ENCODE measurements at regions not wholly inside any gene's neighbourhood (a gene's known extent, or its start where the extent isn't known, plus 50 kb on each side); places are given as distances from the start of the nearest gene placed in this dataset.

DNA sequence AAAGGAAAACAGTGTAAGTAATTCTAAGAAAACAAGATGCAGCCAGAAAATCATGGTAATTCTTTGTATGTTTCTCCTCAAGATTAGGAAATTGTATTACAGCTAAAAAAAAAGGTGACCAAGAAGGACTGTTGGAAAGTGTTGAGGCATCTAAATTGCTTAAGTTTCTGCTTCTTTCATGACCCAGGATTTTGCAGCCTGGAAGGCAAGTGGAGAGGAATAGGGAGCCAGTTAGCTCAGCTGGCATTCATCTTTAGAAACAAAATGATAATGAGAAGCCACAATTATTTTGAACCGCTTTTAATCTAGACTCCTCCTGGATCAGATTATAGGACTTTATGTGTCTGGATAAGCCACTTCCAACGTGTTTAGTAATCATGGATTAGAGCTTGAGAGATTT lies 56.8 kb upstream of the TMEM229A start:
- Mint-ChIP-seq H3K36me3 (ENCODE audit: low read depth) (no peaks in the 10 kb centered on the region), H3K9me3 (no peaks in the 10 kb centered on the region), H3K27me3 (ENCODE audit: low read depth, poor library complexity) (no peaks in the 10 kb centered on the region), H3K4me1 (no peaks in the 10 kb centered on the region), H3K27ac (no peak overlapping the region), H3K4me3 (no peak overlapping the region)
- TF ChIP-seq CTCF (IDR thresholded peaks at IDR 0.05) = no peak
- no peak for DNase-seq

DNA sequence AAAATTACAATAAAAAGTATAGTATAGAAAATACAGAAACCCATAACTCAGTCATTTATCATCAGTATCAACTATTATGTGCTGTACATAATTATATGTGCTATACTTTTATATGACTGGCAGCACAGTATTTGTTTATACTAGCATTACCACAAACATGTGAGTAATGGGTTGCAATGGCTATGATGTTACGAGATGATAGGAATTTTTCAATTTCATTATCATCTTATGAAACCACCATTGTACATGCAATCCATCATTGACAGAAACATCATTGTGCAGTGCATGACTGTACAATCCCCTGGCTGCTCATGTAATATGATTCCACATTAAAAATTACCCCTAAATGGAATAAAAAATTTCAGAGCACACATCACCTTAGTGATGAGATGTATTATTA lies 55.7 kb upstream of the TMEM229A start:
- TF ChIP-seq CTCF (IDR thresholded peaks at IDR 0.05) = no peak
- DNase-seq = no peak
- Mint-ChIP-seq H3K4me3 (no peak overlapping the region), H3K27ac (no peak overlapping the region), H3K27me3 (ENCODE audit: low read depth, poor library complexity) (no peaks in the 10 kb centered on the region), H3K36me3 (ENCODE audit: low read depth) (no peaks in the 10 kb centered on the region), H3K9me3 (no peaks in the 10 kb centered on the region), H3K4me1 (no peaks in the 10 kb centered on the region)

DNA sequence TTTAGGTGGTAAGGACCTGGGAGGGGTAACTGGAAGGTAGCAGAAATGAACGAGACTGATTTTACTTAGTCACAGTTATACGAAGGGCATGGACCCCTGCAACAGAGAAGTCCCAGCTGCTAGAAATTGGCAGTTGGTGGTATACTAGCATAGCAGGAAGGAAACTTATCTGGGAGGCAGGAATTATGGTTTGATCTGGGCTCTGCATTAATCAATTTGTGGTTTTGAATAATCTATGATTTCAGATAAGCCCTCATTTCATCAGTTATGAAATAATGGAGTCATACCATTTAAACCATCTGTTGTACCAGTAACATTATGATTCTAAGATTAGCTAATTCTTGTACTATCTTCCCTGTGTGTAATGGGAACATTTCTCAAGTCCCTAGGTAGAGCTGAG lies 54.0 kb upstream of the TMEM229A start:
- Mint-ChIP-seq H3K4me1 (no peaks in the 10 kb centered on the region), H3K27me3 (ENCODE audit: low read depth, poor library complexity) (no peaks in the 10 kb centered on the region), H3K9me3 (no peaks in the 10 kb centered on the region), H3K36me3 (ENCODE audit: low read depth) (no peaks in the 10 kb centered on the region), H3K4me3 (no peak overlapping the region), H3K27ac (peak overlapping the region; percentile 23)
- TF ChIP-seq CTCF (IDR thresholded peaks at IDR 0.05) = no peak
- no peak for DNase-seq

DNA sequence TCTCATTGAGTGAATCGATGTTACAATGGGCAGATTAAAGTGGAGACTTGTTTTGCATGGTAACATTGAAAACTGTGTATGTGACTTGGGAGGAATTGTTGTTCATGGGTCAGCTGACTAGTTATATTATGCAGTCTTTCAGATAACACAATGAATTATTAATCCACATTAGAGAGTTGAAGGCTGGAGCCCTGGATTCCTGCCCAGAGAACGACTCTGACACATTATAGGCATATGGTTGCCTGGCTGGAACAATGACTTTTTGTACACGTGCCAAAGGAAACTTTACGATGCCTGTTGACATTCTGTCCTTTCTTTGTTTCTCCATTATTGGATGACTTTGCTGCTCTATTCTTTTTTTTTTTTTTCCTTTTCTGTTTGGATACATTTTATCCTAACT lies 52.3 kb upstream of the TMEM229A start:
- no peaks in the 10 kb centered on the region for H3K4me1 Mint-ChIP-seq
- no peaks in the 10 kb centered on the region for H3K27me3 Mint-ChIP-seq (ENCODE audit: low read depth, poor library complexity)
- no peak for DNase-seq
- H3K4me3 Mint-ChIP-seq = no peak overlapping the region
- no peak for TF ChIP-seq CTCF (IDR thresholded peaks at IDR 0.05)
- H3K9me3 Mint-ChIP-seq = no peaks in the 10 kb centered on the region
- H3K27ac Mint-ChIP-seq = no peak overlapping the region
- H3K36me3 Mint-ChIP-seq (ENCODE audit: low read depth) = no peaks in the 10 kb centered on the region

GRCh38 chr7:124084024-124084423 lies 51.2 kb upstream of the TMEM229A start:
- H3K27me3 Mint-ChIP-seq (ENCODE audit: low read depth, poor library complexity) = no peaks in the 10 kb centered on the region
- no peaks in the 10 kb centered on the region for H3K4me1 Mint-ChIP-seq
- TF ChIP-seq CTCF (IDR thresholded peaks at IDR 0.05) = no peak
- H3K9me3 Mint-ChIP-seq = no peaks in the 10 kb centered on the region
- H3K4me3 Mint-ChIP-seq = no peak overlapping the region
- no peak for DNase-seq
- H3K36me3 Mint-ChIP-seq (ENCODE audit: low read depth) = no peaks in the 10 kb centered on the region
- no peak overlapping the region for H3K27ac Mint-ChIP-seq
